ENCODE measurements at regions not wholly inside any gene's neighbourhood (a gene's known extent, or its start where the extent isn't known, plus 50 kb on each side); places are given as distances from the start of the nearest gene placed in this dataset.

DNA sequence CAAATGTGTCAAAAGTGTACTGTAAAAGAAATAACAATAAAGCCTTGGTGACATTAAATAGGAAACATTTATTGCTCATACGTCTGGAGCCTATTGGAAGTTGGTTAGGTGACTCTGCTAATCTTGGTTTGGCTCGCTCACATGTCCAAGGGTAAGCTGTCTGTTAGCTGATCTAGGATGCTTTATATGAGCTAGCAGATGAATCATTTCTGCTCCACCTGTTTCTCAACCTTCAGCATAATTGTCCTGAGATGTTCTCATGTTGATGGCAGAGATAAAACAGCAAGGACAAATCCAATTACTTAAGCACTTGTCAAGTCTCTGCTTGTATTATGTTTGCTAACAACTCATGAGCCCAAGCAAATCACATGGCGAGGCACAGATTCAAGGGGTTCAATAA lies 56.0 kb upstream of the CD53 start:
- DNase-seq (no peak), ATAC-seq (no peak)
- intact Hi-C loops (cut with DNase I) = no loop called here
- Histone ChIP-seq H3K36me3 (no peaks in the 10 kb centered on the region), H3K4me1 (no peaks in the 10 kb centered on the region), H3K4me3 (no peak overlapping the region), H3K27ac (no peak overlapping the region), H3K9me3 (no peaks in the 10 kb centered on the region), H3K27me3 (ENCODE audit: low read depth) (no peaks in the 10 kb centered on the region)
- no peak for TF ChIP-seq CTCF (IDR thresholded peaks at IDR 0.05)

- Histone ChIP-seq H3K4me3 (no peak overlapping the region), H3K4me1 (no peaks in the 10 kb centered on the region), H3K27ac (no peak overlapping the region), H3K36me3 (no peaks in the 10 kb centered on the region), H3K27me3 (ENCODE audit: low read depth) (no peaks in the 10 kb centered on the region), H3K9me3 (no peaks in the 10 kb centered on the region)
- ATAC-seq (no peak), DNase-seq (no peak)
- TF ChIP-seq CTCF (IDR thresholded peaks at IDR 0.05) = no peak
- intact Hi-C loops (cut with DNase I) = no loop called here
Observed at GRCh38 chr1:110811529-110811928, 61.4 kb upstream of the CD53 start.

DNA sequence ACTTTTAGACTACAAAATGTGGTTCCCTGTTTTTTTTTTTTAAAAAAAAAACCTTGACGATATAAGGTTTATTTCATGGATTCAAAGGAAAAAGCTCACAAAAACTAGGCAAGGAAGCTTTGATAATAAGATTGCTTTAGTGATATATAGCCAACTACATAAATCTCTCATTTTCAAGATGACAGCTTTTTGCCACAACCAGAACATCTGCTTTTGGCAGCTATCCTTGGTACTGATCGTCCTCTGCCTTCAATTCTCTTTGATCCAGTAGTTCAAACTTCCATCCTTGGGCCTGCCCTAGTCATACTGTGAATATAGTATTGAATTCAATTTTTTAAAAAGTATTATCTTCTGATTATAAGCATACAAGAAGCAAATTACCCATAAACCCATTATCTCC lies 72.9 kb upstream of the CD53 start:
- H3K4me3 ChIP-seq = no peak overlapping the region
- H3K4me1 ChIP-seq = no peaks in the 10 kb centered on the region
- TF ChIP-seq CTCF (IDR thresholded peaks at IDR 0.05) = no peak
- no peaks in the 10 kb centered on the region for H3K36me3 ChIP-seq
- H3K27ac ChIP-seq = no peak overlapping the region
- no peaks in the 10 kb centered on the region for H3K27me3 ChIP-seq (ENCODE audit: low read depth)
- DNase-seq (no peak), ATAC-seq (no peak)
- intact Hi-C loops (cut with DNase I) = no loop called here
- H3K9me3 ChIP-seq = no peaks in the 10 kb centered on the region

DNA sequence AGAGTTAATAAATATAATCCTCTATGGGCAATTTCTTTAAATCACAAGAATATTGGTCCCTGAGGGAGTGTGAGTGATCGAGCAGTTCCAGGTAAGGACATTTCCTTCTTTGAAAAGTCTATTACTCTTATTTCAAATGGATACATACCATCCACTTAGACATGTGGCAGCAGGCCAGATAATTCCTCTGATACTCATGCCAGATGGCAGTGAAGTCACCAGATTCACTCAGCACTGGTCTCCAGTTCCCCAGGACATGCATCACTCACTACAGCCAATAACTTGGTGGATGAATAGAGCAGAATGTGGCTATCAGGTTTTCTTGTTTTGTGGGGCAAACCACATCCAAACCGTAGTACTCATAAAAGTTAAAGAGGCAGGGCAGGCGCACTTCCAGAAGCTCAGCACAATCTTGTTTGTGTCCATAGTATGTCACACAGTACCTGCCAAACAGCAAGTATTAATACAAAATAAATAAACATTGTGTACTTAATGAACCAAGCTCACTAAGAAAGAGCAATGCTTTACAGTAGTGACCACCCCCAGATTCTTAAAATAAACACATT lies 74.2 kb upstream of the CD53 start:
- intact Hi-C loops (cut with DNase I) = no loop called here
- Histone ChIP-seq H3K27me3 (ENCODE audit: low read depth) (no peaks in the 10 kb centered on the region), H3K4me1 (no peaks in the 10 kb centered on the region), H3K27ac (no peak overlapping the region), H3K36me3 (no peaks in the 10 kb centered on the region), H3K4me3 (no peak overlapping the region), H3K9me3 (no peaks in the 10 kb centered on the region)
- no peak for ATAC-seq
- TF ChIP-seq CTCF (IDR thresholded peaks at IDR 0.05) = no peak
- no peak for DNase-seq

DNA sequence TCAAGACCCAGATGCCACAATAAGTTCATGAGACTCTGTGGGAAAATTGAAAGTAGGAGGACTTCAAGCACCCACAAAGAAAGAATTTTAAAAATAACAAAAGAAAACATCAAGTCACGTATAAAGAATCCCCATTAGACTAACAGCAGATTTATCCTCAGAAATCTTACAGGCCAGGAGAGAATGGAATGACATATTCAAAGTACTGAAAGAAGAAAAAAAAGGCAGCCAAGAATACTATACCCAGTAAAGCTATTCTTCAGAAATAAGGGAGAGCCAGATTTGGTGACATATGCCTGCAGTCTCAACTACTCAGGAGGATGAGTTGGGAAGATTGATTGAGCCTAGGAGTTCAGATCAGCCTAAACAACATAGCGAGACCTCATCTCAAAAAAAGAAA lies 84.3 kb upstream of the CD53 start:
- Histone ChIP-seq H3K36me3 (no peaks in the 10 kb centered on the region), H3K9me3 (peaks cover 4% of the 10 kb centered on the region), H3K4me3 (no peak overlapping the region), H3K27ac (no peak overlapping the region), H3K27me3 (ENCODE audit: low read depth) (no peaks in the 10 kb centered on the region), H3K4me1 (no peaks in the 10 kb centered on the region)
- TF ChIP-seq CTCF (IDR thresholded peaks at IDR 0.05) = no peak
- intact Hi-C loops (cut with DNase I) = no loop called here
- ATAC-seq = no peak
- no peak for DNase-seq
